ENCODE measurements at regions not wholly inside any gene's neighbourhood (a gene's known extent, or its start where the extent isn't known, plus 50 kb on each side); places are given as distances from the start of the nearest gene placed in this dataset.

- no peak overlapping the region for H3K4me3 ChIP-seq (ENCODE audit: low read depth, low read length)
- no peak for DNase-seq (ENCODE audit: low read depth)
- TF ChIP-seq CTCF (IDR thresholded peaks at IDR 0.05; ENCODE audit: low read depth, low read length, missing control alignments): no peak
- in situ Hi-C loops (cut with HindIII; ENCODE audit: low sequenced_read_pairs): no loop called here
Measured at GRCh38 chr3:139204728-139205127, 139.1 kb upstream of the MRPS22 start.

- no peak for DNase-seq (ENCODE audit: low read depth)
- no peak overlapping the region for H3K4me3 ChIP-seq (ENCODE audit: low read depth, low read length)
- no peak for TF ChIP-seq CTCF (IDR thresholded peaks at IDR 0.05; ENCODE audit: low read depth, low read length, missing control alignments)
- in situ Hi-C loops (cut with HindIII; ENCODE audit: low sequenced_read_pairs): no loop called here
Measured at GRCh38 chr3:139213936-139214335, 129.9 kb upstream of the MRPS22 start.

- no peak for DNase-seq (ENCODE audit: low read depth)
- no peak overlapping the region for H3K4me3 ChIP-seq (ENCODE audit: low read depth, low read length)
- in situ Hi-C loops (cut with HindIII; ENCODE audit: low sequenced_read_pairs): no loop called here
- no peak for TF ChIP-seq CTCF (IDR thresholded peaks at IDR 0.05; ENCODE audit: low read depth, low read length, missing control alignments)
Measured at GRCh38 chr3:139216958-139217357, 126.9 kb upstream of the MRPS22 start.

- in situ Hi-C loops (cut with HindIII; ENCODE audit: low sequenced_read_pairs): no loop called here
- TF ChIP-seq CTCF (IDR thresholded peaks at IDR 0.05; ENCODE audit: low read depth, low read length, missing control alignments): no peak
- no peak overlapping the region for H3K4me3 ChIP-seq (ENCODE audit: low read depth, low read length)
- DNase-seq (ENCODE audit: low read depth): no peak
Measured at GRCh38 chr3:139217633-139218032, 126.2 kb upstream of the MRPS22 start.

- no peak for TF ChIP-seq CTCF (IDR thresholded peaks at IDR 0.05; ENCODE audit: low read depth, low read length, missing control alignments)
- in situ Hi-C loops (cut with HindIII; ENCODE audit: low sequenced_read_pairs): no loop called here
- no peak for DNase-seq (ENCODE audit: low read depth)
- H3K4me3 ChIP-seq (ENCODE audit: low read depth, low read length): no peak overlapping the region
Measured at GRCh38 chr3:139218046-139218445, 125.8 kb upstream of the MRPS22 start.

GRCh38 chr3:139219463-139219862, 124.4 kb upstream of the MRPS22 start:
- H3K4me3 ChIP-seq (ENCODE audit: low read depth, low read length): no peak overlapping the region
- no peak for DNase-seq (ENCODE audit: low read depth)
- in situ Hi-C loops (cut with HindIII; ENCODE audit: low sequenced_read_pairs): no loop called here
- TF ChIP-seq CTCF (IDR thresholded peaks at IDR 0.05; ENCODE audit: low read depth, low read length, missing control alignments): no peak

GRCh38 chr3:139222100-139222657, 121.6 kb upstream of the MRPS22 start:
- TF ChIP-seq CTCF (IDR thresholded peaks at IDR 0.05; ENCODE audit: low read depth, low read length, missing control alignments): no peak
- DNase-seq (ENCODE audit: low read depth): no peak
- in situ Hi-C loops (cut with HindIII; ENCODE audit: low sequenced_read_pairs): no loop called here
- no peak overlapping the region for H3K4me3 ChIP-seq (ENCODE audit: low read depth, low read length)
